ENCODE measurements at regions not wholly inside any gene's neighbourhood (a gene's known extent, or its start where the extent isn't known, plus 50 kb on each side); places are given as distances from the start of the nearest gene placed in this dataset.
A peak's percentile ranks its signal among the peaks of the same experiment; 100 is the strongest.

DNA sequence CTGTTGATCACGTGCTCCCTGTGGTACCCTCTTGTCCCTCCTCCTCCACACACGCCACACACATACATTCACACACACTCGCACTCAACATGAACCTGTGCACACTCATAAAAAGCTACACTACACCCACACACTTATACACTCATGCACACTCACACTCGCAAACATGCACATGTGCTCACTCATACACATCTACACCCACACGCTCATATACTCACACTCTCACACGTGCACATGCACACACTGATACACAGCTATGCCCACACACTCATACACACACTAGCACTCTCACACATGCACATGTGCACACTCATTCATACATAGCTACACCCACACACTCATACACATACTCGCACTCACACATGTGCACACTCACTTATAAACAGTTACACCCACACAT is 113.6 kb downstream of the LRATD1 start:
- TF ChIP-seq, protein P1, sequence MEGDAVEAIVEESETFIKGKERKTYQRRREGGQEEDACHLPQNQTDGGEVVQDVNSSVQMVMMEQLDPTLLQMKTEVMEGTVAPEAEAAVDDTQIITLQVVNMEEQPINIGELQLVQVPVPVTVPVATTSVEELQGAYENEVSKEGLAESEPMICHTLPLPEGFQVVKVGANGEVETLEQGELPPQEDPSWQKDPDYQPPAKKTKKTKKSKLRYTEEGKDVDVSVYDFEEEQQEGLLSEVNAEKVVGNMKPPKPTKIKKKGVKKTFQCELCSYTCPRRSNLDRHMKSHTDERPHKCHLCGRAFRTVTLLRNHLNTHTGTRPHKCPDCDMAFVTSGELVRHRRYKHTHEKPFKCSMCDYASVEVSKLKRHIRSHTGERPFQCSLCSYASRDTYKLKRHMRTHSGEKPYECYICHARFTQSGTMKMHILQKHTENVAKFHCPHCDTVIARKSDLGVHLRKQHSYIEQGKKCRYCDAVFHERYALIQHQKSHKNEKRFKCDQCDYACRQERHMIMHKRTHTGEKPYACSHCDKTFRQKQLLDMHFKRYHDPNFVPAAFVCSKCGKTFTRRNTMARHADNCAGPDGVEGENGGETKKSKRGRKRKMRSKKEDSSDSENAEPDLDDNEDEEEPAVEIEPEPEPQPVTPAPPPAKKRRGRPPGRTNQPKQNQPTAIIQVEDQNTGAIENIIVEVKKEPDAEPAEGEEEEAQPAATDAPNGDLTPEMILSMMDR (conservative IDR thresholded peaks at IDR 0.05; ENCODE audit: low read depth), result no peak
- no peak for DNase-seq (ENCODE audit: low spot score)
- ChIA-PET POLR2A (ENCODE audit: low non-redundant PET) (no interaction called here), CTCF (no interaction called here)
- H3K27ac ChIP-seq, result no peak overlapping the region

DNA sequence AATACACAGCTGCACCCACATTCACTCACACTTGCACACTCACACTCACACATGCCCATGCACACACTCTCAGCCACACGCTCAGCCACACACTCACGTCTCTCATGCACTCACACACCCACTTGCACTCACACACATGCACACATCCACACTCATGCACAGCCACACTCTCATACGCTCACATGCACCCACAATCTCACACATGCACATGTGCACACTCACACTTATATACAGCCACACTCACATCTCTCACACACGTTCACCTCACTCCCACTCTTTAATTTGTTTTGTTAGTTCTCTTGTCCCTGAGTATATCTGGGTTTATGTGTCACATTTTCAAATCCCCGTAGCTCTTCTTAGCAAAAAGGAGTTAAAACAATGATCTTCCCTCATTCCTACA is 114.9 kb downstream of the LRATD1 start:
- ChIA-PET POLR2A (ENCODE audit: low non-redundant PET) (no interaction called here), CTCF (no interaction called here)
- DNase-seq (ENCODE audit: low spot score), result no peak
- no peak overlapping the region for H3K27ac ChIP-seq
- TF ChIP-seq, protein P1 (conservative IDR thresholded peaks at IDR 0.05; ENCODE audit: low read depth), result no peak

DNA sequence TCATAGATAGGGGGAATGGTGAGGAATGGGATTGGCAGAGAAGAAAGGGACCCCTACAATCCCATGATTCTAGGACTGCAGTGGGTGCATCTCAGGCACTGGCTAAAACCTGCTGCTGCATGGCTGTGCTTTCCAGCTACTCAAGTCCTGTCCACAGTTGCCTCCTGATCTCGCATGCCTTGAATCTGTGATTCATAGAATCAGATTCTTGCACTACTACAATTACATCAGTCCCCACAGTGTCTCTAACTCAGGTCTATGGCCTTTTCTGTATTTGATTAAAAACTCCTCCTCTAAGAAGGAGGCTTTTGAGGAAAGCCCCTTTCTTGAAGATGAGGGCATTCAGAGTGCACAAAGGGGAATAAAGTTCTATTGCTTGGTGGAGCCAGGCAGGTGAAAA is 117.4 kb downstream of the LRATD1 start:
- ChIA-PET CTCF (interaction anchor here (0.6 kb wide), 1 partner anchor 52 kb away, joined by 5 read pairs; no protein-coding TSS in a partner anchor), POLR2A (ENCODE audit: low non-redundant PET) (no interaction called here)
- no peak overlapping the region for H3K27ac ChIP-seq
- DNase-seq (ENCODE audit: low spot score), result no peak
- TF ChIP-seq, protein P1 (conservative IDR thresholded peaks at IDR 0.05; ENCODE audit: low read depth), result no peak

DNA sequence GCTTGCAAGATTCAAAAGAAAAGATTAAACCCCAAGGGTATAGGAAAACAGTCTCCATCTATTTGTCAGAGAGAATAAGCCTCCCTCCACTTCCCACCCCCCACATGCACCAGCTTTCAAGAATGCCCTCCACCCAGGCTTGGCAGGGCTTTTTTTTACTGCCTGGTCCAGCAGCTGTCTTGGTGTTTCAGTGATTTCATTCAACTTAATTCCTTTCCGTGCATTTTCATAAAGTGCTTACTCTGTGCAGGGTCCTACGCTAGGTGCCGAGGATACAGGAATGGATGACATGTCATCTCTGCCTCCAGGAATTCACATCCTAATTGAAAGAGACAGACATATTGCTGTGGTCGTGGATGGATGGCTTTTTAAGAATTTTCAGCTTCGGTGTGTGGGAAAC is 117.9 kb downstream of the LRATD1 start:
- H3K27ac ChIP-seq, result no peak overlapping the region
- POLR2A ChIA-PET (ENCODE audit: low non-redundant PET), result no interaction called here
- TF ChIP-seq, protein P1 (conservative IDR thresholded peaks at IDR 0.05; ENCODE audit: low read depth), result no peak
- CTCF ChIA-PET, result interaction anchor here (0.6 kb wide), 1 partner anchor 51 kb away, joined by 5 read pairs; no protein-coding TSS in a partner anchor
- no peak for DNase-seq (ENCODE audit: low spot score)

DNA sequence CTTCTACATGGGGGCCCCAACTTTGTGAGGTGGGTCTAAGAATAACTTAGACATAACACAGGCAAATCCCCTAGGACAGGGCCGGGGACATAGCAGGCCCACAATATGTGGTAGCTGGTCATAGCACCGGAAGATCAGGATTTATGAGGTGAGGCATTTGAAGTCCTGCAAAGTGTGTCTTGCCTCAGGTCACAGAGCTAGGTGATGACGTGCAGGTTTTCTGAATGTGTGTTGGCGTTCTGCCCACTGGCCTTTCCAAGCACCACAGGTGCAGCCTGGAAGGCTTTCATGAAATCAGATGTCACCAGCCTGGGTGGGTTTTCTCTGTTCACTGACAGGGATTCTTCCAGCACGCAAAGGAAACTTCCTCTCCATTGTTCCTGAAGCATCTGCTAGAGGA is 119.1 kb downstream of the LRATD1 start:
- H3K27ac ChIP-seq, result no peak overlapping the region
- CTCF ChIA-PET, result no interaction called here
- TF ChIP-seq, protein P1 (conservative IDR thresholded peaks at IDR 0.05; ENCODE audit: low read depth), result no peak
- POLR2A ChIA-PET (ENCODE audit: low non-redundant PET), result no interaction called here
- DNase-seq (ENCODE audit: low spot score), result peak; percentile 12

DNA sequence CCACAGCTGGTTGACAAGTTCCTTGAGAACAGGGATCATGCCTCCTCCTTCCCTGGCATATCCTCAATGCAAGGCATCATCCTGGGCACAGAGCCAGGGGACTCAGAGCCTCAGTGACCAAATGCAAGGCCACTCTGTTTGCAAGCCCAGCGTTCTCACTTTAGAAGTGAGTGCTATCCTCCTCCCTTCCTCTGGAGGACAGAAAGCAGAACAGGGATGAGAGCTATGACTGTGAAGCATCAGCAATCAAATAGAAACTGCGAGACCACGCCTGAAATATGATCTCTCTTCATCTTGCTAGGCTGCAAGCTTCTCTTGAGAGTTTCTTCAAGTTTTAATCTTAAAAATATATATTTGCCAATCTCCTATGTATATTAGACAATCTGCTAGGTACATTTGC is 119.8 kb downstream of the LRATD1 start:
- ChIA-PET POLR2A (ENCODE audit: low non-redundant PET) (no interaction called here), CTCF (interaction anchor here (0.6 kb wide), 1 partner anchor 346 kb away, joined by 3 read pairs; no protein-coding TSS in a partner anchor)
- TF ChIP-seq, protein P1 (conservative IDR thresholded peaks at IDR 0.05; ENCODE audit: low read depth), result no peak
- DNase-seq (ENCODE audit: low spot score), result no peak
- H3K27ac ChIP-seq, result no peak overlapping the region

DNA sequence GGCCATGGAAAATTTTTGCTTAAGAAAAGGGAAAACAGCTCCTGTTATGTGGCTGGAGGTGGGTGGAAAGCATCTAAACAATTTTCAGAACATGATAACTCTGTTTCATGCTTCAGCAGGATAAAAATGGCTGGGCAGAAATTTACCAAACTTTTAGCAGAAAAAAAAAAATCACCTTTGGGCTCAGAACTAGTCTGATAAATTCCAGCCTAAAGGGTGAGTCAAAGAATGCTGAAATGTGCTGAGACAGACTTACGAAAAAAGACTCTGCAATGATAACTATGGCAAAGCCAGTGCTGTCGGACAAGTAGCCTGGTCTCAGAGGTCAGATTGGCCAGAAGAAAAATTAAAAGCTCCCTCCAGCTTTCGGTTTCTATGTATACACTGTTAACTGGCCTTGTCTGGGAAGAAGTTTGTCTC is 123.6 kb downstream of the LRATD1 start:
- DNase-seq (ENCODE audit: low spot score), result no peak
- H3K27ac ChIP-seq, result no peak overlapping the region
- CTCF ChIA-PET, result interaction anchor here (0.6 kb wide), 1 partner anchor 420 kb away, joined by 4 read pairs; no protein-coding TSS in a partner anchor
- POLR2A ChIA-PET (ENCODE audit: low non-redundant PET), result no interaction called here
- TF ChIP-seq, protein P1 (conservative IDR thresholded peaks at IDR 0.05; ENCODE audit: low read depth), result no peak
